Mesenchymal stem cell (in vitro differentiated cells and primary cell): ENCODE measurements at regions not wholly inside any gene's neighbourhood (a gene's known extent, or its start where the extent isn't known, plus 50 kb on each side); places are given as distances from the start of the nearest gene placed in this dataset.

Source experiments
- DNase-seq: peaks from one replicate; pipeline ENCODE4 v3.0.0-alpha.2; 2013
- H2AFZ ChIP-seq: one replicate; pipeline ENCODE4 v1.6.1; 2013; ENCODE audit warnings: low read depth, mild to moderate bottlenecking, control low read depth, inconsistent platforms, low read length, moderate library complexity
- H2AK5ac ChIP-seq: 2 replicates; pipeline ENCODE4 v1.6.1; 2013; ENCODE audit warnings: low read length, moderate library complexity, mild to moderate bottlenecking, inconsistent platforms; ENCODE audit not compliant: severe bottlenecking
- H2BK120ac ChIP-seq: one replicate; pipeline ENCODE4 v1.6.1; 2013; ENCODE audit warnings: low read depth, mild to moderate bottlenecking, inconsistent platforms, low read length, moderate library complexity
- H2BK12ac ChIP-seq, 2 experiments: one replicate each; pipeline ENCODE4 v1.6.1; 2013; ENCODE audit warnings: inconsistent platforms in 2 of 2, low read length in 2 of 2, mild to moderate bottlenecking in 2 of 2, moderate library complexity in 2 of 2, control low read depth in 1 of 2
- H2BK15ac ChIP-seq: one replicate; pipeline ENCODE4 v1.6.1; 2013; ENCODE audit warnings: mild to moderate bottlenecking, low read depth, inconsistent platforms; ENCODE audit not compliant: poor library complexity, severe bottlenecking
- H2BK5ac ChIP-seq: 2 replicates; pipeline ENCODE4 v1.6.1; 2013; ENCODE audit warnings: low read depth, mild to moderate bottlenecking, low read length, control low read depth, inconsistent platforms; ENCODE audit not compliant: poor library complexity, severe bottlenecking
- H3K14ac ChIP-seq, 2 experiments: one replicate each; pipeline ENCODE4 v1.6.1; 2013; ENCODE audit warnings: inconsistent platforms in 2 of 2, low read length in 2 of 2, control low read depth in 1 of 2, mild to moderate bottlenecking in 1 of 2, moderate library complexity in 1 of 2
- H3K18ac ChIP-seq, 2 experiments: one replicate each; pipeline ENCODE4 v1.6.1; 2013; ENCODE audit warnings: inconsistent platforms in 2 of 2, low read length in 2 of 2, control low read depth in 1 of 2, low read depth in 1 of 2, mild to moderate bottlenecking in 1 of 2
- H3K23ac ChIP-seq, 2 experiments: one replicate each; pipeline ENCODE4 v1.6.1; 2013; ENCODE audit warnings: inconsistent platforms in 2 of 2, low read length in 2 of 2, mild to moderate bottlenecking in 2 of 2, moderate library complexity in 2 of 2, control low read depth in 1 of 2
- H3K27ac ChIP-seq: 2 replicates; pipeline ENCODE4 v1.5.1; 2013; ENCODE audit warnings: mild to moderate bottlenecking, moderate library complexity, low read length, control low read depth, inconsistent platforms; ENCODE audit not compliant: poor library complexity, severe bottlenecking
- H3K27me3 ChIP-seq, 2 experiments: 2 replicates each; pipeline versions ENCODE4 v1.6.1 to v1.7.0; 2013; ENCODE audit warnings: low read length in 2 of 2, mild to moderate bottlenecking in 2 of 2, moderate library complexity in 2 of 2, control low read depth in 1 of 2, inconsistent platforms in 1 of 2; ENCODE audit not compliant: control insufficient read depth in 1 of 2, insufficient read depth in 1 of 2
- H3K36me3 ChIP-seq, 2 experiments: 2 replicates each; pipeline versions ENCODE4 v1.6.1 to v1.7.0; 2013; ENCODE audit warnings: low read length in 2 of 2, control low read depth in 1 of 2, inconsistent platforms in 1 of 2, low read depth in 1 of 2, mild to moderate bottlenecking in 1 of 2; ENCODE audit not compliant: insufficient read depth in 2 of 2, control insufficient read depth in 1 of 2
- H3K4ac ChIP-seq, 2 experiments: one replicate each; pipeline ENCODE4 v1.6.1; 2013; ENCODE audit warnings: inconsistent platforms in 2 of 2, low read length in 2 of 2, mild to moderate bottlenecking in 2 of 2, moderate library complexity in 2 of 2, control low read depth in 1 of 2, low read depth in 1 of 2
- H3K4me1 ChIP-seq: 2 replicates; pipeline ENCODE4 v1.6.1; 2013; ENCODE audit warnings: low read depth, low read length, control low read depth; ENCODE audit not compliant: control insufficient read depth, insufficient read depth
- H3K4me2 ChIP-seq: 2 replicates; pipeline ENCODE4 v1.6.1; 2013; ENCODE audit warnings: low read length, mild to moderate bottlenecking, inconsistent platforms; ENCODE audit not compliant: poor library complexity, severe bottlenecking
- H3K4me3 ChIP-seq, 2 experiments: 2 replicates each; pipeline versions ENCODE4 v1.5.1 to v1.7.0; 2013; ENCODE audit warnings: low read length in 2 of 2, mild to moderate bottlenecking in 2 of 2, control low read depth in 1 of 2, low read depth in 1 of 2; ENCODE audit not compliant: insufficient read depth in 1 of 2
- H3K79me1 ChIP-seq: replicated peaks from 2 replicates; pipeline ENCODE4 v1.6.1; 2013; ENCODE audit warnings: mild to moderate bottlenecking, control low read depth, low read length, inconsistent platforms; ENCODE audit not compliant: poor library complexity, severe bottlenecking
- H3K9ac ChIP-seq: 2 replicates; pipeline ENCODE4 v1.7.0; 2013; ENCODE audit warnings: mild to moderate bottlenecking, low read length, moderate library complexity
- H3K9me3 ChIP-seq: 2 replicates; pipeline ENCODE4 v1.7.0; 2013; ENCODE audit warnings: mild to moderate bottlenecking, low read length; ENCODE audit not compliant: control insufficient read depth
- H4K8ac ChIP-seq: one replicate; pipeline ENCODE4 v1.6.1; 2013; ENCODE audit warnings: inconsistent platforms, mild to moderate bottlenecking, low read length, moderate library complexity
- H4K91ac ChIP-seq: one replicate; pipeline ENCODE4 v1.6.1; 2013; ENCODE audit warnings: mild to moderate bottlenecking, low read length, inconsistent platforms
- WGBS: methylation state at CpG from one replicate; pipeline ENCODE4 v1.1.7; 2013; ENCODE audit warnings: mixed read lengths; 5-methylcytosine and 5-hydroxymethylcytosine counted together

- peaks cover 0 to 4% of the 10 kb centered on the region in 2 experiments for H3K27me3 ChIP-seq
- no peak overlapping the region for H2BK5ac ChIP-seq
- H2BK120ac ChIP-seq: no peak overlapping the region
- no peaks in the 10 kb centered on the region for H3K79me1 ChIP-seq
- no peak overlapping the region for H3K4me3 ChIP-seq
- H3K14ac ChIP-seq: no peak overlapping the region
- WGBS: 78% methylated on average over 3 of the region's 4 CpGs
- no peak overlapping the region for H3K4me2 ChIP-seq
- H4K91ac ChIP-seq: no peak overlapping the region
- no peak overlapping the region for H2AFZ ChIP-seq
- no peak overlapping the region for H4K8ac ChIP-seq
- no peak for DNase-seq
- H2BK12ac ChIP-seq: no peak overlapping the region
- H3K18ac ChIP-seq: no peak overlapping the region
- no peak overlapping the region for H3K23ac ChIP-seq
- H2BK15ac ChIP-seq: no peak overlapping the region
- H3K4me1 ChIP-seq: no peaks in the 10 kb centered on the region
- H3K9ac ChIP-seq: no peak overlapping the region
- H3K36me3 ChIP-seq: no peaks in the 10 kb centered on the region
- H3K27ac ChIP-seq: no peak overlapping the region
- no peaks in the 10 kb centered on the region for H3K9me3 ChIP-seq
- H3K4ac ChIP-seq: no peak overlapping the region
- H2AK5ac ChIP-seq: no peak overlapping the region
Observed at GRCh38 chr12:54708826-54709225, 60.7 kb upstream of the DCD start.

GRCh38 chr12:54704202-54704601 lies 56.0 kb upstream of the DCD start:
- no peak for DNase-seq
- 89% methylated on average over 5 of the region's 8 CpGs for WGBS
- H3K4me1 ChIP-seq: no peaks in the 10 kb centered on the region
- no peak overlapping the region for H3K18ac ChIP-seq
- H4K8ac ChIP-seq: no peak overlapping the region
- no peaks in the 10 kb centered on the region for H3K9me3 ChIP-seq
- H3K27me3 ChIP-seq: peaks cover 0 to 13% of the 10 kb centered on the region in 2 experiments
- H3K79me1 ChIP-seq: no peaks in the 10 kb centered on the region
- H2BK12ac ChIP-seq: no peak overlapping the region
- no peaks in the 10 kb centered on the region for H3K36me3 ChIP-seq
- no peak overlapping the region for H2BK120ac ChIP-seq
- no peak overlapping the region for H2BK15ac ChIP-seq
- no peak overlapping the region for H3K4me2 ChIP-seq
- no peak overlapping the region for H2BK5ac ChIP-seq
- H4K91ac ChIP-seq: no peak overlapping the region
- no peak overlapping the region for H2AK5ac ChIP-seq
- H2AFZ ChIP-seq: no peak overlapping the region
- H3K4me3 ChIP-seq: no peak overlapping the region
- no peak overlapping the region for H3K23ac ChIP-seq
- H3K9ac ChIP-seq: no peak overlapping the region
- no peak overlapping the region for H3K4ac ChIP-seq
- no peak overlapping the region for H3K27ac ChIP-seq
- no peak overlapping the region for H3K14ac ChIP-seq

GRCh38 chr12:54701940-54702592 lies 53.9 kb upstream of the DCD start:
- H2BK15ac ChIP-seq: no peak overlapping the region
- H3K23ac ChIP-seq: no peak overlapping the region
- H2BK5ac ChIP-seq: no peak overlapping the region
- H3K79me1 ChIP-seq: no peaks in the 10 kb centered on the region
- H3K27me3 ChIP-seq: peaks cover 8 to 28% of the 10 kb centered on the region in 2 experiments
- no peak overlapping the region for H3K14ac ChIP-seq
- H2AFZ ChIP-seq: no peak overlapping the region
- no peak overlapping the region for H3K18ac ChIP-seq
- no peak overlapping the region for H3K9ac ChIP-seq
- H2BK12ac ChIP-seq: no peak overlapping the region
- H3K27ac ChIP-seq: no peak overlapping the region
- no peak overlapping the region for H3K4ac ChIP-seq
- H4K8ac ChIP-seq: no peak overlapping the region
- peak; percentile 38 for DNase-seq
- H3K36me3 ChIP-seq: no peaks in the 10 kb centered on the region
- no peaks in the 10 kb centered on the region for H3K9me3 ChIP-seq
- no peak overlapping the region for H2BK120ac ChIP-seq
- WGBS: 31% methylated on average over 1 of the region's 2 CpGs
- H4K91ac ChIP-seq: no peak overlapping the region
- H3K4me1 ChIP-seq: no peaks in the 10 kb centered on the region
- no peak overlapping the region for H3K4me2 ChIP-seq
- H2AK5ac ChIP-seq: no peak overlapping the region
- H3K4me3 ChIP-seq: no peak overlapping the region

GRCh38 chr12:54700849-54701248 lies 52.7 kb upstream of the DCD start:
- Histone ChIP-seq H2AFZ (no peak overlapping the region), H3K9me3 (no peaks in the 10 kb centered on the region), H3K27ac (no peak overlapping the region), H3K23ac (no peak overlapping the region), H3K27me3 (peaks cover 8 to 33% of the 10 kb centered on the region in 2 experiments), H3K4me3 (no peak overlapping the region), H3K9ac (no peak overlapping the region), H3K4ac (no peak overlapping the region), H3K18ac (no peak overlapping the region), H3K79me1 (no peaks in the 10 kb centered on the region), H3K36me3 (no peaks in the 10 kb centered on the region), H3K14ac (no peak overlapping the region), H4K8ac (no peak overlapping the region), H4K91ac (no peak overlapping the region), H2BK120ac (no peak overlapping the region), H2AK5ac (no peak overlapping the region), H3K4me2 (no peak overlapping the region), H2BK15ac (no peak overlapping the region), H3K4me1 (no peaks in the 10 kb centered on the region), H2BK5ac (no peak overlapping the region), H2BK12ac (no peak overlapping the region)
- no peak for DNase-seq
- WGBS: 69% methylated on average over 2 of the region's 2 CpGs
